IPS-15b (cell line): ENCODE measurements at regions not wholly inside any gene's neighbourhood (a gene's known extent, or its start where the extent isn't known, plus 50 kb on each side); places are given as distances from the start of the nearest gene placed in this dataset.

Experiments used
- H3K27me3 ChIP-seq: one replicate; pipeline ENCODE4 v1.6.1; 2013; ENCODE audit warnings: low read length; ENCODE audit not compliant: control insufficient read depth, insufficient read depth
- H3K36me3 ChIP-seq: one replicate; pipeline ENCODE4 v1.6.1; 2013; ENCODE audit warnings: low read length; ENCODE audit not compliant: control insufficient read depth, insufficient read depth
- H3K4me1 ChIP-seq: one replicate; pipeline ENCODE4 v1.6.1; 2013; ENCODE audit warnings: mild to moderate bottlenecking, low read length; ENCODE audit not compliant: control insufficient read depth, insufficient read depth
- H3K4me3 ChIP-seq: one replicate; pipeline ENCODE4 v1.5.1; 2013; ENCODE audit warnings: low read depth, low read length
- H3K9ac ChIP-seq: one replicate; pipeline ENCODE4 v1.6.1; 2013; ENCODE audit warnings: low read depth, mild to moderate bottlenecking, low read length
- H3K9me3 ChIP-seq: one replicate; pipeline ENCODE4 v1.6.1; 2013; ENCODE audit warnings: mild to moderate bottlenecking, low read length; ENCODE audit not compliant: control insufficient read depth, insufficient read depth

DNA sequence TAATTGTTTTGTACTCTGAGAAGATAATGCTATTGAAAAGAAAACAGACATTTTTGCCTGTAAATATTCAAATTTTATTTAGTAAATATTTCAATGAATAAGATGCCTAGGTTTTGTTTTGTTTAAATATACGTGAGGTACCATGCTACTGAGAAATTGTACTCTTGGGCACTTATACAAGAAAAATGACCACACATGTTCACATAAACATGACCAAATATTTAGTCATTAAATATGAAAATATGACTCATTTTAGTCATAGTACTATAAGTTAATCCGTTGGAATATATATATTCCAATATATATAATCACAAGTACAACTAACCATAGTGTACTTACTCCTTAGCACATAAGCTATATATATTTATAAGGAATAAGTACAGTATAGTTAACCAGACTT, 56.7 kb upstream of the ZNF804A start:
- H3K4me1 ChIP-seq, result no peaks in the 10 kb centered on the region
- H3K4me3 ChIP-seq, result no peak overlapping the region
- no peaks in the 10 kb centered on the region for H3K9me3 ChIP-seq
- H3K27me3 ChIP-seq, result no peaks in the 10 kb centered on the region
- no peak overlapping the region for H3K9ac ChIP-seq
- H3K36me3 ChIP-seq, result no peaks in the 10 kb centered on the region

DNA sequence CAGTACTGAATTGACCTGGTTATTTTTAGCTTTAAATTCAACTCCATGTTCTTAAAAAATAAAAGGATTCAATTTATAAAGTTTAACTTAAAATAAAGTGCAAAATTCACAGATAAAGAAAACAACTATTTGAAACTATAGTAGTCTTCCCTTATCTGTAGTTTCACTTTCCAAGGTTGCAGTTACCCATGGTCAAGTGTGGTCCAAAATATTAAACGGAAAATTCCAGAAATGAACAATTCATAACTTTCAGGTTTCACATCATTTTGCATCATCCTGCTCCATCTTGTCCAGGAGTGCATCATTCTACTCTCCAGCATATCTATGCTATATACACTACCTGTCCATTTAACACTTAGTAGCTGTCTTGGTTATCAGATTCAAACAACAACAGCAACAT, 54.5 kb upstream of the ZNF804A start:
- Histone ChIP-seq H3K27me3 (no peaks in the 10 kb centered on the region), H3K9me3 (no peaks in the 10 kb centered on the region), H3K36me3 (no peaks in the 10 kb centered on the region), H3K4me3 (no peak overlapping the region), H3K4me1 (no peaks in the 10 kb centered on the region), H3K9ac (no peak overlapping the region)
